DND-41 (cell line): ENCODE measurements at regions not wholly inside any gene's neighbourhood (a gene's known extent, or its start where the extent isn't known, plus 50 kb on each side); places are given as distances from the start of the nearest gene placed in this dataset.

Source experiments
- ATAC-seq: fragments of 200-7000 bp; cut with Tn5 transposase; 3 replicates; pipeline ENCODE4 v1.9.1; 2021; ENCODE audit warnings: low read depth; ENCODE audit not compliant: insufficient read depth
- DNase-seq: peaks from one replicate; pipeline ENCODE4 v3.0.0-alpha.2; 2020
- H2AFZ ChIP-seq: 2 replicates; pipeline ENCODE4 v1.6.0; 2012; ENCODE audit warnings: low read depth, low read length
- H3K27ac ChIP-seq: 2 replicates; pipeline ENCODE4 v1.5.1; 2012; ENCODE audit warnings: low read length, inconsistent platforms
- H3K27me3 ChIP-seq: fragments of 200-600 bp; sonication (generic); 2 replicates; pipeline ENCODE4 v1.6.0; 2012; ENCODE audit warnings: low read length, mild to moderate bottlenecking, inconsistent platforms; ENCODE audit not compliant: insufficient read depth, poor library complexity
- H3K36me3 ChIP-seq: 2 replicates; pipeline ENCODE4 v1.5.1; 2012; ENCODE audit warnings: low read length, inconsistent platforms; ENCODE audit not compliant: insufficient read depth
- H3K4me1 ChIP-seq: 2 replicates; pipeline ENCODE4 v1.5.1; 2012; ENCODE audit warnings: mild to moderate bottlenecking, low read length; ENCODE audit not compliant: insufficient read depth
- H3K4me2 ChIP-seq: 2 replicates; pipeline ENCODE4 v1.6.0; 2012; ENCODE audit warnings: mild to moderate bottlenecking, moderate library complexity, low read length, inconsistent platforms; ENCODE audit not compliant: insufficient read depth
- H3K4me3 ChIP-seq, 2 experiments: fragments of 200-600 bp in 1 of 2; shearing (Covaris generic) in 1 of 2; 2 replicates each; pipeline ENCODE4 v1.5.1; 2012 to 2016; ENCODE audit warnings: inconsistent platforms in 2 of 2, low read length in 2 of 2, mild to moderate bottlenecking in 2 of 2, low read depth in 1 of 2, moderate library complexity in 1 of 2
- H3K79me2 ChIP-seq: 2 replicates; pipeline ENCODE4 v1.6.0; 2012; ENCODE audit warnings: low read length, inconsistent platforms; ENCODE audit not compliant: insufficient read depth
- H3K9ac ChIP-seq: 2 replicates; pipeline ENCODE4 v1.6.0; 2012; ENCODE audit warnings: low read depth, mild to moderate bottlenecking, inconsistent platforms, low read length, moderate library complexity
- H3K9me3 ChIP-seq: 2 replicates; pipeline ENCODE4 v1.5.1; 2012; ENCODE audit warnings: low read length, moderate library complexity, mild to moderate bottlenecking, inconsistent platforms; ENCODE audit not compliant: insufficient read depth, severe bottlenecking
- H4K20me1 ChIP-seq: 2 replicates; pipeline ENCODE4 v1.6.0; 2012; ENCODE audit warnings: low read length; ENCODE audit not compliant: insufficient read depth
- EZH2 ChIP-seq: IDR thresholded peaks from 3 replicates; pipeline ENCODE4 v1.6.1; 2012; ENCODE audit warnings: borderline replicate concordance, low read depth, mild to moderate bottlenecking, moderate library complexity, low read length, inconsistent platforms; ENCODE audit not compliant: severe bottlenecking
- TF ChIP-seq, protein P1 (sequence below): IDR thresholded peaks from 2 replicates; pipeline ENCODE4 v1.5.1; 2012; ENCODE audit warnings: borderline replicate concordance, low read length, moderate library complexity, mild to moderate bottlenecking; ENCODE audit not compliant: poor library complexity, severe bottlenecking; ENCODE audit errors: extremely low read depth

DNA sequence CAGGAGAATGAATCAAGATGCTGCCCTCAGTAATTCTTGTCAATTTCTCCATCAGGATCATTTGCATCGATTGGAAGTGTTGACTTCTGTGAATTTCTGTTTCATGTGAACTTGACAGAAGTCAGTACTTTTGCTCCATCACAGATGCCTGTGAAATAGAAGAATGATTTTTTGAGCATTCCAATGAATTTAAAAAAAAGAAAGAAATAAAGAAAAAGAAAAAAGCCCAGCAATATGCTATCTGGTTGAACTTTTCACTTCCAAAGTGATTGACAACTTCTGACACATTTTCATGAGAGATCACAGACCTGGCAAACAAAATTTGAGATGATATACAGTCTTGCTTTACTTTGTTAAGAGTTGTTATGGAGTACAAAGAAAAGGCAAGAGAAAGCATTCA is 175.3 kb downstream of the RWDD3 start:
- Histone ChIP-seq H2AFZ (no peak overlapping the region), H3K9me3 (no peaks in the 10 kb centered on the region)
- ATAC-seq = no peak

DNA sequence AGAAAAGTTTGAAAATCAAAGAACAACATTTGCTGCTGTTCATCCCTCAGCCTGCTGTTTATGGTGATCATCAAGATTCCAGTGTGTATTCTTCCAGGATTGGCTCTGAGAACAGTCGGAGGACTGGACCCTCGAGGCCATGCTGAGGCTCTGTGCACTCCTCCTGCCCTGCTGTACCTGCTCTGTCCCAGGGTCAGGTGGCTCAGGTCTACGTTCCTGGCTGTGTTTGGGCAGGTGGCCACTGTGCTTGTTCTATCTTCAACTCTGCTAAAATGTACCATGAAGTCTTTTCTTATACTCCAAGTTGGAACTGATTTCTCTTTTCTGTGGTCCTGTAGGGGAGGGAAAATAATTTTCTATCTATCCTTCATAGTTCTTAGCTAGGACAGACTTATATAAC is 175.9 kb downstream of the RWDD3 start:
- no peak for ATAC-seq
- no peaks in the 10 kb centered on the region for H3K27me3 ChIP-seq
- H3K4me2 ChIP-seq = no peak overlapping the region
- H3K4me1 ChIP-seq = no peaks in the 10 kb centered on the region
- H2AFZ ChIP-seq = no peak overlapping the region
- H3K79me2 ChIP-seq = no peaks in the 10 kb centered on the region
- H3K27ac ChIP-seq = no peak overlapping the region
- TF ChIP-seq EZH2 = no peak
- TF ChIP-seq, protein P1, sequence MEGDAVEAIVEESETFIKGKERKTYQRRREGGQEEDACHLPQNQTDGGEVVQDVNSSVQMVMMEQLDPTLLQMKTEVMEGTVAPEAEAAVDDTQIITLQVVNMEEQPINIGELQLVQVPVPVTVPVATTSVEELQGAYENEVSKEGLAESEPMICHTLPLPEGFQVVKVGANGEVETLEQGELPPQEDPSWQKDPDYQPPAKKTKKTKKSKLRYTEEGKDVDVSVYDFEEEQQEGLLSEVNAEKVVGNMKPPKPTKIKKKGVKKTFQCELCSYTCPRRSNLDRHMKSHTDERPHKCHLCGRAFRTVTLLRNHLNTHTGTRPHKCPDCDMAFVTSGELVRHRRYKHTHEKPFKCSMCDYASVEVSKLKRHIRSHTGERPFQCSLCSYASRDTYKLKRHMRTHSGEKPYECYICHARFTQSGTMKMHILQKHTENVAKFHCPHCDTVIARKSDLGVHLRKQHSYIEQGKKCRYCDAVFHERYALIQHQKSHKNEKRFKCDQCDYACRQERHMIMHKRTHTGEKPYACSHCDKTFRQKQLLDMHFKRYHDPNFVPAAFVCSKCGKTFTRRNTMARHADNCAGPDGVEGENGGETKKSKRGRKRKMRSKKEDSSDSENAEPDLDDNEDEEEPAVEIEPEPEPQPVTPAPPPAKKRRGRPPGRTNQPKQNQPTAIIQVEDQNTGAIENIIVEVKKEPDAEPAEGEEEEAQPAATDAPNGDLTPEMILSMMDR = no peak
- H4K20me1 ChIP-seq = no peaks in the 10 kb centered on the region
- no peaks in the 10 kb centered on the region for H3K9me3 ChIP-seq
- H3K36me3 ChIP-seq = no peaks in the 10 kb centered on the region
- H3K9ac ChIP-seq = no peak overlapping the region
- DNase-seq = no peak
- H3K4me3 ChIP-seq = no peak overlapping the region

More for the DNA sequence above, 175.3 kb downstream of the RWDD3 start:
- no peaks in the 10 kb centered on the region for H3K36me3 ChIP-seq
- H3K79me2 ChIP-seq = no peaks in the 10 kb centered on the region
- H3K4me3 ChIP-seq = no peak overlapping the region
- H3K9ac ChIP-seq = no peak overlapping the region
- H4K20me1 ChIP-seq = no peaks in the 10 kb centered on the region
- TF ChIP-seq, protein P1 = no peak
- TF ChIP-seq EZH2 = no peak
- H3K4me1 ChIP-seq = no peaks in the 10 kb centered on the region
- no peak overlapping the region for H3K27ac ChIP-seq
- no peak overlapping the region for H3K4me2 ChIP-seq
- no peak for DNase-seq
- no peaks in the 10 kb centered on the region for H3K27me3 ChIP-seq

DNA sequence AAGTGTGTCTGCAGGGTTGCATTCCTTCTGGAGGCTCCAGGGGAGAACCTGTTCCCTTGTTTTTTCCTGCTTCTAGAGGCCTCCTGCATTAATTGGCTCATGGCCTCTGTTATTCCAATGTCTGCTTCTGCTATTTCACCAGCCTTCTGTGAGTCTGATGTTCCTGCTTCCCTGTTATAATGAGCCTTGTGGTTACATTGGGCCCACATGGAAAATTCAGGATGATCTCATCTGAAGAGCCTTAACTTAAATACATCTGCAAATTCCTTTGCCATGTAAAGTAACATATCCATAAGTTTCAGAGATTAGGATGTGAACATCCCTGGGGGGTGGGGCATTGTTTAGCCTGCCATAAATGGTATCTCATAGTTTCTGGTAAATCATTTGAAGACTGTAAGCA is 181.1 kb downstream of the RWDD3 start:
- no peak for ATAC-seq
- no peaks in the 10 kb centered on the region for H3K27me3 ChIP-seq

More for the DNA sequence above, 181.1 kb downstream of the RWDD3 start:
- Histone ChIP-seq H2AFZ (no peak overlapping the region), H4K20me1 (no peaks in the 10 kb centered on the region), H3K79me2 (no peaks in the 10 kb centered on the region), H3K27ac (no peak overlapping the region), H3K9me3 (no peaks in the 10 kb centered on the region), H3K36me3 (no peaks in the 10 kb centered on the region), H3K4me1 (no peaks in the 10 kb centered on the region), H3K4me3 (no peak overlapping the region), H3K9ac (no peak overlapping the region), H3K4me2 (no peak overlapping the region)
- TF ChIP-seq, protein P1 = no peak
- no peak for TF ChIP-seq EZH2
- no peak for DNase-seq
